GM18520 (cell line): ENCODE measurements at regions not wholly inside any gene's neighbourhood (a gene's known extent, or its start where the extent isn't known, plus 50 kb on each side); places are given as distances from the start of the nearest gene placed in this dataset.
"Not testable (repeated sequence)": the region's sequence is repeated elsewhere in the genome, so short reads cannot be mapped to it uniquely, and the experiment has no call there.

ENCODE experiments used
- ATAC-seq: cut with Tn5 transposase; IDR thresholded peaks from one replicate; pipeline ENCODE4 v1.9.1; 2021; ENCODE audit not compliant: unreplicated experiment

DNA sequence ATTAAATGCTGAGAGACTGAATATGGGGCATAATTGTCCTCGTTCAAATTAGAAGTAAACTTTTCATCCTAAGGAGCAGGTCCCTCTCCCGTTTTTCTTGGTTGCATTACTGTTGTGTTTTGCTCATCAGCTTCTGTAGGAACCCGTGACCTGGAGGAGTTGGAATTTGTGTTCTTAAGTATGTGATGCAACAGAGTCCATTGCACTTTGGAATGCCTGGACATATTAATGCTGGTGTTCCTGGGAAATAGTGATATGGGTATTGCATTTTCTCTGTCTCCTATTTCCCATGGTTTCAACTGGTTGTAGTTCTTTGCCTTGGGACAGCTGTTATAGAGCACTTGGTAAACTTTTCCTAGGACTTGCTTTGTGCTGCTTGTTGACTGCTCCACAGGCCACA is 417.8 kb upstream of the LCORL start:
- no peak for ATAC-seq

DNA sequence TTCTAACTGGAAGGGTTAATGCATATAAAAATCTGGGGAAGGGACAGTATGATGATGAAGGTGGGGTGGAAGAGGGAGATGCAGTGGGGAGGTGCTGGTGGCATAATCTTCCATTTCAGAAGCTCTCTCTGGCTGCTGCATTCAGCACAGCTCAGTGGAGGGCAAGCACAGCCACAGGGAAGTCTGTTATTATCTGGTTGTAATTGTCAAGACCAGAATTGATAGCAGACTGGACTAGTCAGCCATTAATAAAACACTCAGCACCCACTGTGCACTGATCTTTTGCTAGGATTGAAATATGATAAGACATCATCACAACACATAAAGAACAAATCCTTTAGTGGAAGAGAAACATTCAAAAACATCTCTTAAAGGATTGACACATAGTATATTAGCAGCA is 414.2 kb upstream of the LCORL start:
- ATAC-seq: no peak

GRCh38 chr4:18422685-18423084 is 401.1 kb upstream of the LCORL start:
- no peak for ATAC-seq

DNA sequence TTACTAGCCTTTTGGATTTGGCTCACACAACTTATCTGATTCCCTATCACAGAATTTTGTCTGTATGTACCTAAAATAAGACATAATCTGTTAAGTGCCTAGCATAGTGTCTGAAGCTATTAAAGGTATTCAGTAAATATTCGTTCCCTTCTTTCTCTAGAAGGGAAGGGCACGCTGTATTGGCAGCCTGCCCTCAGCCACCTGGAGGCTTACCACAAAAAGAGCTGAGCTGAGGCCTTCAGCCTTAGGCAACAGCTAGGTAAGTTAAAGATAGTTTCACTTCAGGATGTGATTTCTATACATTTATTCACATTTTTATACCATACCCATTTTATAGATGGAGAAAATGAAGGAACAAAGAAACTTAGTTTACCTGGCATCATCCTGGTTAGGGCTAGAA is 400.0 kb upstream of the LCORL start:
- ATAC-seq: no peak

DNA sequence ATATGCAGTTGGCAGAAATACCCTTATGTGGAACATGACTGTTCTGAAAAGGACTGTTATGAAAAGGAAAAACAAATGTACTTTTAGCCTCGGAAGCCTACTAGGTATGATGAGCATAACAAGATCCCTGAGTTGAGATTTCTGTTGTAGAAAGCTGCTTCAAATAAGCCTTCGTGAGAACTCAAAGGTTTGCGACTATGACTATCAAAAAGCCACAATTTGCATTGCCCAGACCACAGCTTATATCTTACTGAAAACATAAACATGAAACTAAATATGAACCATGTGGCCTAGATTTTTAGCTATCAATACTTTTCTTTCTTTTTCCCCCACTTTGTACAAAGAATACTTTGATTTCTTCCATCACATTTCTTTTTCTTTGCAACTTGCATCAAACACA is 398.2 kb upstream of the LCORL start:
- peak; percentile 91 for ATAC-seq

- ATAC-seq: not testable (repeated sequence)
These were observed 396.8 kb upstream of the LCORL start for GRCh38 chr4:18418195-18418898.

DNA sequence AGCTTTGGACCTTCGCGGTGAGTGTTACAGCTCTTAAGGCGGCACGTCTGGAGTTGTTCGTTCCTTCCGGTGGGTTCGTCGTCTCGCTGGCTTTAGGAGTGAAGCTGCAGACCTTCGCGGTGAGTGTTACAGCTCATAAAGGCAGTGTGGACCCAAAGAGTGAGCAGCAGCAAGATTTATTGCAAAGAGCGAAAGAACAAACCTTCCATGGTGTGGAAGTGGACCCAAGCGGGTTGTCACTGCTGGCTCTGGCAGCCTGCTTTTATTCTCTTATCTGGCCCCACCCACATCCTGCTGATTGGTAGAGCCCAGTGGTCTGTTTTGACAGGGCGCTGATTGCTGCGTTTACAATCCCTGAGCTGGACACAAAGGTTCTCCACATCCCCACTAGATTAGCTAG is 396.1 kb upstream of the LCORL start:
- ATAC-seq: not testable (repeated sequence)

DNA sequence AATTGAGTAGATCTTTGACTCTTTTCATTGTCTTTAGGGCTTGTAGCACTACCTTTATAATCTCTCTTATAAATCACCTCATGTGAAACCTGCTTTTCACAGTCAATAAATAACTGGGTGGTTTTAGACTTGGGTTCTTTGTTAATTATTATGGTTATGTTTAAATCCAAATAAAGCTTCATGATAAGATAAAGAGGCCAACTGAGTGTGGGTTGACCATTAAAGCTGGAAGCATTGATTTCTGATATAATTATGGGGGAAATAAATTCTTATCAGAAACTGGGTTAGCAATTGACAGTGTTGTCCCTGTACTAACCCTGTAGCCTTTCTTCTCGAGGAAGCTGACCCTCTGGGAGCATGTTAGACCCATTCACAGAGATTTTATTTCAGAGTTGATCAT is 384.7 kb upstream of the LCORL start:
- no peak for ATAC-seq

DNA sequence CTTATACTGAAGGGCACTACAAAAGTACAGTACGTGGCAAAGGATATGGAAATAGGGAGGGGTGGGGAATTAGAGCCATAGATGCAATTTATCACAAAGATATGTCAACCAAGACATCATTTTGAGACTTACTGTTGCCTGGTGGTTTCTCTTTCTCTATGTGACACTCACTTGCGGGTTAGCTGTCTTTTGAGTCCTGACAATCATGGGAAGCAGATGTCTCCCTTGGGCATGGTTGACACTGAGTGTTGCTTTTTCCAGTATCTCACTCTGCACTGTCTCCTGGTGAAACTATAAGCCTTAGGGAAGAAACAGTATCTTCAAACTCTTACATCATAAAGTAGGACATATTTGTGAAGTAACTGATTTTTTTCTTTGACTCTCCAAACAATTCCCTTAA is 383.5 kb upstream of the LCORL start:
- no peak for ATAC-seq

GRCh38 chr4:18404642-18405041 is 383.1 kb upstream of the LCORL start:
- ATAC-seq: no peak

- no peak for ATAC-seq
These were observed 381.8 kb upstream of the LCORL start for GRCh38 chr4:18403327-18403726.

DNA sequence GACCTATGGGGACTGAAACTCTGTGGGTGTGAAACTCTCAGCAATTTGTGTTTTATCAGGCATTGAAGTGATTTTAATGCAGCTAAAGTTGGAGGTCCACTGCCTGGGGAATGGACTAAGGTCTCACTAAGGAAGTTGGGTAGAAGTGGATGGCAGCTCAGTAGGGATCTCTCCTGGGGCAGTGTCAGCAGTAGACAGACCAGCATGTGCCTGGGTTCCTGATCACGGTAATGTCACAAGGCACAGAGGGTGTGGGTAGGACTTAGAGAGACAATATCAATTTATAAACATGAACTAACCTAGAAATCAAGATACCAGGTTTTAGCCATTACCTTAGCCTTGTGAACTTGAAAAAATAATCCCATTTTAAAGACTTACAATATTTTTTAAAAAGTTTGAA is 380.3 kb upstream of the LCORL start:
- ATAC-seq: no peak

DNA sequence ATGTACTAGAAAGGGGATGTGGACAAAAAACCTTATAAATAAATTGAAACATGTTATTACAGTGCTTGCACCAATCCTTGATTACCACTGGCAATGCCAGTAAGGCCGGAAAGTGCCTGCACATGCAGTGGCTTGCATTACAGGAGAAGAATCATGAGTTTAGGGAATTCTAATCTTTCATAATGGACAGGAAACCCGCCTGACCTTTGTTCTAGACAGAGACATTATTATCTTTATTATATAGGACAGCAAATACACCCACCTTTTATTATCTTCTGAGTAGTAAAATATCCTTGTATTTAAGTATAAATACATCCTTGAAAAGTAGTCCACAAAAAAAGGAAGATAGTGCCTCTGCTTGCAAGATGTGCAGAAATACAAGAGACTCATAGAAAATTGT is 379.9 kb upstream of the LCORL start:
- ATAC-seq: no peak

DNA sequence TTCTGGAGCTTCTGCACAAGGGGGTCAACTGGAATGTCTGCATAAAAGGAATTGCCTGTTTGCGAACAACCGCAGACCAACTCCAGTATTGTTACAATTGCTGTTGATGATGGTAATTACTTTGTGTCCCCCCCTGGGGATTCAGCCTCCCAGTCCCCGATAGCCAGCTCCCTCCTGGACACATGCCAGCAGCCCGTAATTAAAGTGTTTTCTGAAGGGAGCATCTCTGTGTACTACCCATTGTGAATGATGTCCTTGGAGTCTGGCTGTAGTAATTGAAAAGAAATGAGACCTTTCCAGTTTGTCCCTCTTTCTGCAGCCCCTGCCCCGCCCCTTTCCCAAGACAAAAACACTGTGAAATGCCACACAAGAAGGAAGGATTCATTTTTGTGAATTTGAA is 377.1 kb upstream of the LCORL start:
- no peak for ATAC-seq

DNA sequence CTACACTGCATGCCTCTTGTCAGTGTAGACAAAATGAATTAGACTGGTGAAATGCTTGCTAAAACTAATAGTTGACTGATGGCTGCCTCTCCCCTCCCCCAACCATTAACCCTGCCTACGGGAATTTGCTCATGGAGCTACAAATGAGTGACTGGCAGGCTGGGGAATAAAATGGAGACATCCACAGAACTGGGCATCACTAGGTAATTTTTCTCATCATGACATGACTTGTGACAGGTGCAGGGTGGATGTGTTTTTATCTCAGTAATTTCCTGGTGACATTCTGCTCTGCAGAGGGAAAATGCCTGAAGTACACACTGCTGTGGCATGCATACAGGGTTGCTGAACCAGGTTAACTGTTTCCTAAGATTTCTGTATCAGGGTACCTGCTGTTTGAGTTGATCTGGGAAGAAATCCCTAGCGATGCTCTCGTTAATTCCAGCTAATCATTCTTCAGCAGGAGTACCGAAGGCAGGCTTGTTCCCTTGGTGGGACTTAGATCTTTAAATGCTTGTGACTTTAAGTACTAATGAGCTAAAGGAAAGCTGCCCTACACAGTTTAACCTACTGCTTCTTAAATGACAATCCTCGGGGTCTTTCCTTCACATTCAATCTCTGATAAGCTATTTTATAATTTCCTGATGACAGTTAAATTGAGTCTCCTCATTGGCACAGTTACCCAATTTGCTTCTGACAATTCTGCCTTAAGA is 376.3 kb upstream of the LCORL start:
- no peak for ATAC-seq

- no peak for ATAC-seq
These were observed 373.1 kb upstream of the LCORL start for GRCh38 chr4:18394656-18395055.

DNA sequence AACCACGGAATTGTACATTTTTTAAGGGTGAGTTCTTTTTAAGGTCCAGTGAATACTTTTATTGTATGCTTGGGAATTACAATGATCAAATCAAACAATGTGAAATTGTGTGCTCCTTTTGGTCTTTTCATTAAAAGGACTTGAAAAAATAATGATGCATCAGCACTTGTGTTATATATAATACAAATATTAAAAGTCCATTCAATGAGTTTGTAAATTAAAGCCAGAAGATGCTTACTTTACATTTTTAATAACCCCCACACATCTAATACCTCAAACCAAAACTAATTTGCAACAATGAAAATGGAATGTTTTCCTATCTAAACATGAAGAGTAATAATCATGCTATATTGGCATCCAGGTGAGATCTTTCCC is 369.8 kb upstream of the LCORL start:
- no peak for ATAC-seq

- no peak for ATAC-seq
These were observed 369.2 kb upstream of the LCORL start for GRCh38 chr4:18390655-18391353.

DNA sequence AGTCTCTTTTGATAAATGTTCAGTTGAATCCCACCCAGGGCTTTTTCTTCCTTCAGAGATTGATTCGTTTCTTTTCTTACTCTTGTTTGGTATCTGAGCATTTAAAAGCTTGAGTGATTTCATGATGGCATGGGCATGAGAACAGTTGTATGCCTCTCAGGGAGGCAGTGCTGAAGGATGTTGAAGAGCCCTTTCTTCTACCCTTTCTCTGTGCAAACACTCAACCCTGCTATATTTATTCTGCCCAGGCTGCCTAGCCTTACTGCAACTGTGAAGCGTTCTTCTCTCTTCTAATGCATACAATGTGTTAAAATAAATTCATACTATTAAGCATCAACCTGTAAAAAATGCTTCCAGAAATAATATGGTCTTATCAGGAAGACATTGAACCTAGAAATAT is 367.6 kb upstream of the LCORL start:
- ATAC-seq: no peak

GRCh38 chr4:18388039-18388438 is 366.5 kb upstream of the LCORL start:
- ATAC-seq: no peak

GRCh38 chr4:18381186-18381585 is 359.6 kb upstream of the LCORL start:
- no peak for ATAC-seq

GRCh38 chr4:18369561-18369960 is 348.0 kb upstream of the LCORL start:
- ATAC-seq: no peak
